ENCODE measurements at regions not wholly inside any gene's neighbourhood (a gene's known extent, or its start where the extent isn't known, plus 50 kb on each side); places are given as distances from the start of the nearest gene placed in this dataset.

DNA sequence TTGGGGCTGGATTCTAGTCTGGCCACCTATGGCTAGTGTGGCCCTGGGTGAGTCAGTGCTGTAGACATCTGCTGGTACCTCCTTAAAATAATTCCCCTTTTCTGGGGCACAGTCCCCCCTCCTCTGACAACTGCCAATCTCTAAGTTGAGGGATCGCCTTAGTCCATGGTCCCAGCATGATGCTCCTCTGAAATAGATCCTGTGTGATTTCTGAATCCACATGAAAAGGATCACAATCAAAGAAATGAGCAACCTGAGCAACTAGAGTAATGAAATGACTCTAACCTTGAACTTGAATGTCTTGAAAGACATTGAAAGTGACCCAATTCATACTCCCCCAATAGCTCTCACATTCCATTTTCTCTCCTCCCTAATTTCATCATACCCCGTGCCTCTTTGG lies 332.5 kb downstream of the VRK1 start:
- no peak overlapping the region for H3K18ac ChIP-seq (ENCODE audit: low read depth, low read length)
- H3K9ac ChIP-seq (ENCODE audit: low read depth, low read length), result no peak overlapping the region
- 86% methylated on average over 1 of the region's 2 CpGs; no CpG with 5 or more reads in 1 of the 2 experiments for WGBS, 2 experiments (ENCODE audit: extremely low coverage in 2 of 2, insufficient read length in 1 of 2)
- no peak overlapping the region for H2AFZ ChIP-seq (replicated peaks; ENCODE audit: low read length, poor library complexity)
- H4K5ac ChIP-seq (ENCODE audit: low read depth, low read length), result no peak overlapping the region
- no peak overlapping the region for H3K4ac ChIP-seq (ENCODE audit: low read depth, low read length)
- H4K8ac ChIP-seq (ENCODE audit: low read depth in 2 of 2, low read length in 2 of 2), result no peak overlapping the region
- H3K9me3 ChIP-seq (ENCODE audit: control insufficient read depth, insufficient read depth, low read length), result peaks cover 19% of the 10 kb centered on the region
- TF ChIP-seq, protein P1, sequence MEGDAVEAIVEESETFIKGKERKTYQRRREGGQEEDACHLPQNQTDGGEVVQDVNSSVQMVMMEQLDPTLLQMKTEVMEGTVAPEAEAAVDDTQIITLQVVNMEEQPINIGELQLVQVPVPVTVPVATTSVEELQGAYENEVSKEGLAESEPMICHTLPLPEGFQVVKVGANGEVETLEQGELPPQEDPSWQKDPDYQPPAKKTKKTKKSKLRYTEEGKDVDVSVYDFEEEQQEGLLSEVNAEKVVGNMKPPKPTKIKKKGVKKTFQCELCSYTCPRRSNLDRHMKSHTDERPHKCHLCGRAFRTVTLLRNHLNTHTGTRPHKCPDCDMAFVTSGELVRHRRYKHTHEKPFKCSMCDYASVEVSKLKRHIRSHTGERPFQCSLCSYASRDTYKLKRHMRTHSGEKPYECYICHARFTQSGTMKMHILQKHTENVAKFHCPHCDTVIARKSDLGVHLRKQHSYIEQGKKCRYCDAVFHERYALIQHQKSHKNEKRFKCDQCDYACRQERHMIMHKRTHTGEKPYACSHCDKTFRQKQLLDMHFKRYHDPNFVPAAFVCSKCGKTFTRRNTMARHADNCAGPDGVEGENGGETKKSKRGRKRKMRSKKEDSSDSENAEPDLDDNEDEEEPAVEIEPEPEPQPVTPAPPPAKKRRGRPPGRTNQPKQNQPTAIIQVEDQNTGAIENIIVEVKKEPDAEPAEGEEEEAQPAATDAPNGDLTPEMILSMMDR (conservative IDR thresholded peaks at IDR 0.05; ENCODE audit: low read depth, low read length), result no peak
- TF ChIP-seq, protein P2, sequence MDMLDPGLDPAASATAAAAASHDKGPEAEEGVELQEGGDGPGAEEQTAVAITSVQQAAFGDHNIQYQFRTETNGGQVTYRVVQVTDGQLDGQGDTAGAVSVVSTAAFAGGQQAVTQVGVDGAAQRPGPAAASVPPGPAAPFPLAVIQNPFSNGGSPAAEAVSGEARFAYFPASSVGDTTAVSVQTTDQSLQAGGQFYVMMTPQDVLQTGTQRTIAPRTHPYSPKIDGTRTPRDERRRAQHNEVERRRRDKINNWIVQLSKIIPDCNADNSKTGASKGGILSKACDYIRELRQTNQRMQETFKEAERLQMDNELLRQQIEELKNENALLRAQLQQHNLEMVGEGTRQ (IDR thresholded peaks at IDR 0.05; ENCODE audit: low read depth, low read length), result no peak
- TF ChIP-seq, protein P3, sequence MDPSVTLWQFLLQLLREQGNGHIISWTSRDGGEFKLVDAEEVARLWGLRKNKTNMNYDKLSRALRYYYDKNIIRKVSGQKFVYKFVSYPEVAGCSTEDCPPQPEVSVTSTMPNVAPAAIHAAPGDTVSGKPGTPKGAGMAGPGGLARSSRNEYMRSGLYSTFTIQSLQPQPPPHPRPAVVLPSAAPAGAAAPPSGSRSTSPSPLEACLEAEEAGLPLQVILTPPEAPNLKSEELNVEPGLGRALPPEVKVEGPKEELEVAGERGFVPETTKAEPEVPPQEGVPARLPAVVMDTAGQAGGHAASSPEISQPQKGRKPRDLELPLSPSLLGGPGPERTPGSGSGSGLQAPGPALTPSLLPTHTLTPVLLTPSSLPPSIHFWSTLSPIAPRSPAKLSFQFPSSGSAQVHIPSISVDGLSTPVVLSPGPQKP (IDR thresholded peaks at IDR 0.05; ENCODE audit: borderline replicate concordance, low read depth, low read length), result no peak
- no peak for TF ChIP-seq MAZ (IDR thresholded peaks at IDR 0.05; ENCODE audit: borderline replicate concordance, low read depth, low read length)
- no peak for TF ChIP-seq SMC3 (IDR thresholded peaks at IDR 0.05; ENCODE audit: low read depth, low read length)
- TF ChIP-seq MXI1 (IDR thresholded peaks at IDR 0.05; ENCODE audit: borderline replicate concordance, low read depth, low read length), result no peak
- no peak for TF ChIP-seq CEBPB (IDR thresholded peaks at IDR 0.05; ENCODE audit: low read depth, low read length)
- TF ChIP-seq FOS (IDR thresholded peaks at IDR 0.05; ENCODE audit: low read depth, low read length), result no peak
- TF ChIP-seq RFX5 (IDR thresholded peaks at IDR 0.05; ENCODE audit: low read depth, low read length), result no peak
- no peak for TF ChIP-seq CHD1 (IDR thresholded peaks at IDR 0.05; ENCODE audit: low read depth, low read length)
- TF ChIP-seq RAD21 (IDR thresholded peaks at IDR 0.05; ENCODE audit: low read length), result no peak
- no peak for TF ChIP-seq MAFK (IDR thresholded peaks at IDR 0.05; ENCODE audit: low read depth, low read length)
- H2AK5ac ChIP-seq (ENCODE audit: low read depth, low read length), result no peak overlapping the region
- no peaks in the 10 kb centered on the region for H3K36me3 ChIP-seq (ENCODE audit: control insufficient read depth, insufficient read depth, low read length)
- H3K4me1 ChIP-seq (ENCODE audit: control insufficient read depth, insufficient read depth, low read length), result no peaks in the 10 kb centered on the region
- no peak overlapping the region for H3K14ac ChIP-seq (replicated peaks; ENCODE audit: low read depth, low read length)
- intact Hi-C loops (cut with micrococcal nuclease) (no loop called here), dilution Hi-C loops (cut with HindIII; ENCODE audit: low sequenced_read_pairs, unreplicated experiment) (no loop called here), in situ Hi-C loops (cut with MboI; ENCODE audit: low sequenced_read_pairs) (no loop called here)
- no peak overlapping the region for H2BK120ac ChIP-seq (ENCODE audit: low read depth, low read length)
- H3K4me3 ChIP-seq (ENCODE audit: insufficient read depth, low read depth, low read length), result no peak overlapping the region
- H3K27ac ChIP-seq (ENCODE audit: insufficient read depth, low read length), result no peak overlapping the region
- no peak overlapping the region for H2BK5ac ChIP-seq (ENCODE audit: low read depth, low read length, poor library complexity, severe bottlenecking)
- H3K9me1 ChIP-seq (ENCODE audit: insufficient read depth, low read length), result no peaks in the 10 kb centered on the region
- no peaks in the 10 kb centered on the region for H4K20me1 ChIP-seq (ENCODE audit: insufficient read depth, low read length)
- ATAC-seq (ENCODE audit: low read depth) (no peak), DNase-seq (no peak)
- H3K56ac ChIP-seq (ENCODE audit: extremely low read depth, insufficient read depth, low read length), result no peak overlapping the region
- ChIA-PET CTCF (no interaction called here), POLR2A (ENCODE audit: unreplicated experiment) (no interaction called here)
- no peak overlapping the region for H3K23ac ChIP-seq (ENCODE audit: low read depth, low read length)
- no peak overlapping the region for H2BK20ac ChIP-seq (ENCODE audit: low read depth, low read length)
- no peaks in the 10 kb centered on the region for H3K79me1 ChIP-seq (ENCODE audit: low read depth in 1 of 2, low read length in 2 of 2)
- H2BK15ac ChIP-seq (ENCODE audit: low read depth, low read length), result no peak overlapping the region
- H4K91ac ChIP-seq (ENCODE audit: insufficient read depth, low read depth, low read length), result no peak overlapping the region
- no peaks in the 10 kb centered on the region for H3K27me3 ChIP-seq (ENCODE audit: control insufficient read depth, insufficient read depth, low read length)
- no TSS peak for BruUV-seq (replicated peaks)
- H3K4me2 ChIP-seq (ENCODE audit: low read depth, low read length), result no peak overlapping the region
- H2AK9ac ChIP-seq (replicated peaks; ENCODE audit: low read depth, low read length, poor library complexity), result no peak overlapping the region

Measured in IMR-90 (cell line).